ENCODE measurements at regions not wholly inside any gene's neighbourhood (a gene's known extent, or its start where the extent isn't known, plus 50 kb on each side); places are given as distances from the start of the nearest gene placed in this dataset.
"Not testable (repeated sequence)": the region's sequence is repeated elsewhere in the genome, so short reads cannot be mapped to it uniquely, and the experiment has no call there.

- no peak for DNase-seq
Observed at GRCh38 chr14:94823556-94824341, 53.8 kb upstream of the GSC start.

GRCh38 chr14:94821705-94822104 lies 51.8 kb upstream of the GSC start:
- no peak for DNase-seq

GRCh38 chr14:94820932-94821331 lies 51.0 kb upstream of the GSC start:
- not testable (repeated sequence) for DNase-seq
